ENCODE measurements at regions not wholly inside any gene's neighbourhood (a gene's known extent, or its start where the extent isn't known, plus 50 kb on each side); places are given as distances from the start of the nearest gene placed in this dataset.

- DNase-seq (ENCODE audit: low read depth in 2 of 2) = no peak
These were observed 181.1 kb downstream of the SOX9 start for GRCh38 chr17:72301887-72302286.

- no peak for DNase-seq (ENCODE audit: low read depth in 2 of 2)
These were observed 181.9 kb downstream of the SOX9 start for GRCh38 chr17:72302735-72303134.

GRCh38 chr17:72303787-72304733, 183.2 kb downstream of the SOX9 start:
- no peak for DNase-seq (ENCODE audit: low read depth in 2 of 2)

- DNase-seq (ENCODE audit: low read depth in 2 of 2) = no peak
These were observed 184.0 kb downstream of the SOX9 start for GRCh38 chr17:72304859-72305258.

GRCh38 chr17:72305472-72305871, 184.7 kb downstream of the SOX9 start:
- DNase-seq (ENCODE audit: low read depth in 2 of 2) = no peak

GRCh38 chr17:72306037-72306436, 185.2 kb downstream of the SOX9 start:
- DNase-seq (ENCODE audit: low read depth in 2 of 2) = no peak

GRCh38 chr17:72307836-72308235, 187.0 kb downstream of the SOX9 start:
- DNase-seq (ENCODE audit: low read depth in 2 of 2) = no peak

- DNase-seq (ENCODE audit: low read depth in 2 of 2) = no peak
These were observed 188.0 kb downstream of the SOX9 start for GRCh38 chr17:72308744-72309385.

GRCh38 chr17:72311004-72311403, 190.2 kb downstream of the SOX9 start:
- DNase-seq (ENCODE audit: low read depth in 2 of 2) = no peak

- DNase-seq (ENCODE audit: low read depth in 2 of 2) = no peak
These were observed 194.5 kb downstream of the SOX9 start for GRCh38 chr17:72315122-72315913.

- no peak for DNase-seq (ENCODE audit: low read depth in 2 of 2)
These were observed 197.3 kb downstream of the SOX9 start for GRCh38 chr17:72318131-72318530.

GRCh38 chr17:72321896-72322295, 201.1 kb downstream of the SOX9 start:
- DNase-seq (ENCODE audit: low read depth in 2 of 2) = no peak

- no peak for DNase-seq (ENCODE audit: low read depth in 2 of 2)
These were observed 211.5 kb downstream of the SOX9 start for GRCh38 chr17:72332367-72332766.

- DNase-seq (ENCODE audit: low read depth in 2 of 2) = no peak
These were observed 212.8 kb downstream of the SOX9 start for GRCh38 chr17:72333570-72333969.

- no peak for DNase-seq (ENCODE audit: low read depth in 2 of 2)
These were observed 213.4 kb downstream of the SOX9 start for GRCh38 chr17:72334205-72334604.

GRCh38 chr17:72336026-72336803, 215.4 kb downstream of the SOX9 start:
- DNase-seq (ENCODE audit: low read depth in 2 of 2) = no peak

GRCh38 chr17:72336804-72337070, 215.9 kb downstream of the SOX9 start:
- DNase-seq (ENCODE audit: low read depth in 2 of 2) = no peak

- DNase-seq (ENCODE audit: low read depth in 2 of 2) = no peak
These were observed 217.5 kb downstream of the SOX9 start for GRCh38 chr17:72338304-72338703.

GRCh38 chr17:72338847-72339790, 218.3 kb downstream of the SOX9 start:
- no peak for DNase-seq (ENCODE audit: low read depth in 2 of 2)

- no peak for DNase-seq (ENCODE audit: low read depth in 2 of 2)
These were observed 220.0 kb downstream of the SOX9 start for GRCh38 chr17:72340836-72341235.

- no peak for DNase-seq (ENCODE audit: low read depth in 2 of 2)
These were observed 221.2 kb downstream of the SOX9 start for GRCh38 chr17:72342061-72342460.

Measured in stimulated activated CD8-positive, alpha-beta memory T cell treated with anti-CD3 and anti-CD28 coated beads, Interleukin-2, amount 100 ng/mL, for 48 hours (primary cell).